Ishikawa (cell line): ENCODE measurements at regions not wholly inside any gene's neighbourhood (a gene's known extent, or its start where the extent isn't known, plus 50 kb on each side); places are given as distances from the start of the nearest gene placed in this dataset.

Experiments
- CEBPB ChIP-seq: IDR thresholded peaks from 2 replicates; pipeline ENCODE4 v1.6.1; 2012
- CREB1 ChIP-seq: IDR thresholded peaks from 2 replicates; pipeline ENCODE4 v1.6.1; 2012; ENCODE audit warnings: low read depth
- EGR1 ChIP-seq: IDR thresholded peaks from 2 replicates; pipeline ENCODE4 v1.6.1; 2012
- EP300 ChIP-seq: IDR thresholded peaks from 2 replicates; pipeline ENCODE4 v1.6.1; 2012; ENCODE audit warnings: borderline replicate concordance
- FOXM1 ChIP-seq: IDR thresholded peaks from 2 replicates; pipeline ENCODE4 v1.6.1; 2012; ENCODE audit warnings: low read depth, borderline replicate concordance
- MAX ChIP-seq: IDR thresholded peaks from 2 replicates; pipeline ENCODE4 v1.6.1; 2012
- NFIC ChIP-seq: IDR thresholded peaks from 2 replicates; pipeline ENCODE4 v1.6.1; 2012
- RAD21 ChIP-seq: IDR thresholded peaks from 2 replicates; pipeline ENCODE4 v1.6.1; 2012; ENCODE audit warnings: low read depth
- TAF1 ChIP-seq: IDR thresholded peaks from 2 replicates; pipeline ENCODE4 v1.6.1; 2012; ENCODE audit warnings: low read depth, mild to moderate bottlenecking
- TCF12 ChIP-seq: IDR thresholded peaks from 2 replicates; pipeline ENCODE4 v1.6.1; 2012; ENCODE audit warnings: low read depth
- TEAD4 ChIP-seq: IDR thresholded peaks from 2 replicates; pipeline ENCODE4 v1.6.1; 2012
- YY1 ChIP-seq: IDR thresholded peaks from 2 replicates; pipeline ENCODE4 v1.6.1; 2012; ENCODE audit warnings: low read depth
- ZBTB7A ChIP-seq: IDR thresholded peaks from 2 replicates; pipeline ENCODE4 v1.6.1; 2012; ENCODE audit warnings: low read depth
- TF ChIP-seq, protein P1 (sequence below): IDR thresholded peaks from 2 replicates; pipeline ENCODE4 v1.6.1; 2012; ENCODE audit warnings: low read depth, mild to moderate bottlenecking
- TF ChIP-seq, protein P2 (sequence below): IDR thresholded peaks from 2 replicates; pipeline ENCODE4 v1.6.1; 2012

- TF ChIP-seq NFIC (no peak), YY1 (no peak), CEBPB (no peak), CREB1 (no peak), EP300 (no peak), TAF1 (no peak)
Measured at GRCh38 chr13:111952032-111952431, 114.9 kb upstream of the SOX1 start.

DNA sequence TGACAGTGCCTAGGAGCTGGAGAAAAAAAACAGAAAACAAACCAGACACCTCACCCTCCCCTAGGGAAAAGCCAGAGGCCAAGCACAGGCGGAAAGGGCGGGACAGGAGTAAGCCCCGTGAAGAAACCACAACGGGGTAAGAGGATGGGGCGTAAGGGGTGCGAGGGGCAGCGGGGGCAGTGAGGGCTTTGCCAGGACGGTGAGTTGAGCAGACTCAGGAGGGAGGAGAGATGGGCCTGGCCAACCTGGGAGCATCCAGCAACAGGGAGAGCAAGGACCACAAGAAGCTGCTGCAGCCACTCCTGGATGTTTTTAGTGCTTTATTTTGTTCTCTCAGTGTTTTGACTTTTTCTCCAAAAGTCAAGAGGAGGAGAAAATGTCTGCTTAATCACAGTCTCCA, 114.1 kb upstream of the SOX1 start:
- TF ChIP-seq TEAD4 (no peak), CREB1 (no peak), FOXM1 (no peak), TCF12 (no peak), YY1 (no peak)
- TF ChIP-seq, protein P1, sequence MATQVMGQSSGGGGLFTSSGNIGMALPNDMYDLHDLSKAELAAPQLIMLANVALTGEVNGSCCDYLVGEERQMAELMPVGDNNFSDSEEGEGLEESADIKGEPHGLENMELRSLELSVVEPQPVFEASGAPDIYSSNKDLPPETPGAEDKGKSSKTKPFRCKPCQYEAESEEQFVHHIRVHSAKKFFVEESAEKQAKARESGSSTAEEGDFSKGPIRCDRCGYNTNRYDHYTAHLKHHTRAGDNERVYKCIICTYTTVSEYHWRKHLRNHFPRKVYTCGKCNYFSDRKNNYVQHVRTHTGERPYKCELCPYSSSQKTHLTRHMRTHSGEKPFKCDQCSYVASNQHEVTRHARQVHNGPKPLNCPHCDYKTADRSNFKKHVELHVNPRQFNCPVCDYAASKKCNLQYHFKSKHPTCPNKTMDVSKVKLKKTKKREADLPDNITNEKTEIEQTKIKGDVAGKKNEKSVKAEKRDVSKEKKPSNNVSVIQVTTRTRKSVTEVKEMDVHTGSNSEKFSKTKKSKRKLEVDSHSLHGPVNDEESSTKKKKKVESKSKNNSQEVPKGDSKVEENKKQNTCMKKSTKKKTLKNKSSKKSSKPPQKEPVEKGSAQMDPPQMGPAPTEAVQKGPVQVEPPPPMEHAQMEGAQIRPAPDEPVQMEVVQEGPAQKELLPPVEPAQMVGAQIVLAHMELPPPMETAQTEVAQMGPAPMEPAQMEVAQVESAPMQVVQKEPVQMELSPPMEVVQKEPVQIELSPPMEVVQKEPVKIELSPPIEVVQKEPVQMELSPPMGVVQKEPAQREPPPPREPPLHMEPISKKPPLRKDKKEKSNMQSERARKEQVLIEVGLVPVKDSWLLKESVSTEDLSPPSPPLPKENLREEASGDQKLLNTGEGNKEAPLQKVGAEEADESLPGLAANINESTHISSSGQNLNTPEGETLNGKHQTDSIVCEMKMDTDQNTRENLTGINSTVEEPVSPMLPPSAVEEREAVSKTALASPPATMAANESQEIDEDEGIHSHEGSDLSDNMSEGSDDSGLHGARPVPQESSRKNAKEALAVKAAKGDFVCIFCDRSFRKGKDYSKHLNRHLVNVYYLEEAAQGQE = no peak

GRCh38 chr13:111953546-111954178, 113.3 kb upstream of the SOX1 start:
- TF ChIP-seq EP300 (no peak), TCF12 (no peak), CREB1 (no peak), CEBPB (no peak), TEAD4 (no peak)

GRCh38 chr13:111954661-111955411, 112.1 kb upstream of the SOX1 start:
- TF ChIP-seq, protein P1 = no peak
- no peak for TF ChIP-seq NFIC
- TF ChIP-seq EP300 = no peak
- TF ChIP-seq EGR1 = no peak
- TF ChIP-seq, protein P2, sequence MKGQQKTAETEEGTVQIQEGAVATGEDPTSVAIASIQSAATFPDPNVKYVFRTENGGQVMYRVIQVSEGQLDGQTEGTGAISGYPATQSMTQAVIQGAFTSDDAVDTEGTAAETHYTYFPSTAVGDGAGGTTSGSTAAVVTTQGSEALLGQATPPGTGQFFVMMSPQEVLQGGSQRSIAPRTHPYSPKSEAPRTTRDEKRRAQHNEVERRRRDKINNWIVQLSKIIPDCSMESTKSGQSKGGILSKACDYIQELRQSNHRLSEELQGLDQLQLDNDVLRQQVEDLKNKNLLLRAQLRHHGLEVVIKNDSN = no peak
- no peak for TF ChIP-seq RAD21
- no peak for TF ChIP-seq CEBPB
- no peak for TF ChIP-seq YY1
- TF ChIP-seq MAX = no peak
- no peak for TF ChIP-seq ZBTB7A
- TF ChIP-seq TCF12 = no peak
- TF ChIP-seq CREB1 = no peak
- TF ChIP-seq TEAD4 = no peak
- TF ChIP-seq TAF1 = no peak
- no peak for TF ChIP-seq FOXM1

- no peak for TF ChIP-seq EGR1
- TF ChIP-seq, protein P2 = no peak
- no peak for TF ChIP-seq YY1
- no peak for TF ChIP-seq CREB1
- no peak for TF ChIP-seq NFIC
- no peak for TF ChIP-seq RAD21
- TF ChIP-seq, protein P1 = no peak
Measured at GRCh38 chr13:111955412-111956065, 111.4 kb upstream of the SOX1 start.
